Muscle layer of duodenum (tissue), 2 donors: ENCODE measurements at regions not wholly inside any gene's neighbourhood (a gene's known extent, or its start where the extent isn't known, plus 50 kb on each side); places are given as distances from the start of the nearest gene placed in this dataset.

ENCODE experiments used
- H3K27ac ChIP-seq: one replicate; pipeline ENCODE4 v1.7.0; 2013; ENCODE audit warnings: mild to moderate bottlenecking, low read length
- H3K27me3 ChIP-seq: one replicate; pipeline ENCODE4 v1.7.0; 2013; ENCODE audit warnings: low read depth, mild to moderate bottlenecking, control low read depth, low read length
- H3K36me3 ChIP-seq, 2 donors: one replicate each; pipeline ENCODE4 v1.7.0; 2013; ENCODE audit warnings: low read length in 2 of 2, control low read depth in 1 of 2, mild to moderate bottlenecking in 1 of 2; ENCODE audit not compliant: insufficient read depth in 2 of 2, control insufficient read depth in 1 of 2
- H3K4me1 ChIP-seq, 2 donors: one replicate each; pipeline ENCODE4 v1.7.0; 2013; ENCODE audit warnings: low read length in 2 of 2, mild to moderate bottlenecking in 2 of 2, control low read depth in 1 of 2, moderate library complexity in 1 of 2; ENCODE audit not compliant: insufficient read depth in 2 of 2, control insufficient read depth in 1 of 2
- H3K4me3 ChIP-seq, 2 donors: one replicate each; pipeline ENCODE4 v1.7.0; 2013; ENCODE audit warnings: low read length in 2 of 2, low read depth in 1 of 2, mild to moderate bottlenecking in 1 of 2
- H3K9me3 ChIP-seq, 2 donors: one replicate each; pipeline ENCODE4 v1.7.0; 2013; ENCODE audit warnings: low read length in 2 of 2, control low read depth in 1 of 2, mild to moderate bottlenecking in 1 of 2; ENCODE audit not compliant: control insufficient read depth in 1 of 2
- donor health status: healthy.

- no peaks in the 10 kb centered on the region for H3K4me1 ChIP-seq
- H3K27me3 ChIP-seq: no peaks in the 10 kb centered on the region
- H3K36me3 ChIP-seq: no peaks in the 10 kb centered on the region
- no peak overlapping the region for H3K27ac ChIP-seq
- no peaks in the 10 kb centered on the region for H3K9me3 ChIP-seq
- H3K4me3 ChIP-seq: no peak overlapping the region
Observed at GRCh38 chr21:24824209-24824608, 783.1 kb downstream of the MRPL39 start.

GRCh38 chr21:24823247-24823646, 784.0 kb downstream of the MRPL39 start:
- Histone ChIP-seq H3K27ac (no peak overlapping the region), H3K36me3 (no peaks in the 10 kb centered on the region), H3K9me3 (no peaks in the 10 kb centered on the region), H3K4me3 (no peak overlapping the region), H3K4me1 (no peaks in the 10 kb centered on the region), H3K27me3 (no peaks in the 10 kb centered on the region)

- H3K36me3 ChIP-seq: no peaks in the 10 kb centered on the region
- H3K4me3 ChIP-seq: no peak overlapping the region
- H3K9me3 ChIP-seq: no peaks in the 10 kb centered on the region
- no peak overlapping the region for H3K27ac ChIP-seq
- no peaks in the 10 kb centered on the region for H3K4me1 ChIP-seq
- no peaks in the 10 kb centered on the region for H3K27me3 ChIP-seq
Observed at GRCh38 chr21:24785033-24785432, 822.2 kb downstream of the MRPL39 start.

- Histone ChIP-seq H3K27me3 (no peaks in the 10 kb centered on the region), H3K9me3 (no peaks in the 10 kb centered on the region), H3K4me3 (no peak overlapping the region), H3K4me1 (no peaks in the 10 kb centered on the region), H3K36me3 (no peaks in the 10 kb centered on the region), H3K27ac (no peak overlapping the region)
Observed at GRCh38 chr21:24781146-24781545, 826.1 kb downstream of the MRPL39 start.

- H3K36me3 ChIP-seq: no peaks in the 10 kb centered on the region
- no peaks in the 10 kb centered on the region for H3K4me1 ChIP-seq
- no peak overlapping the region for H3K27ac ChIP-seq
- no peaks in the 10 kb centered on the region for H3K27me3 ChIP-seq
- no peaks in the 10 kb centered on the region for H3K9me3 ChIP-seq
- no peak overlapping the region for H3K4me3 ChIP-seq
Observed at GRCh38 chr21:24759348-24760075, 847.8 kb downstream of the MRPL39 start.

- H3K4me1 ChIP-seq: no peaks in the 10 kb centered on the region
- peaks cover 0 to 3% of the 10 kb centered on the region in 2 donors for H3K9me3 ChIP-seq
- H3K27ac ChIP-seq: no peak overlapping the region
- no peaks in the 10 kb centered on the region for H3K27me3 ChIP-seq
- H3K36me3 ChIP-seq: no peaks in the 10 kb centered on the region
- H3K4me3 ChIP-seq: no peak overlapping the region
Observed at GRCh38 chr21:24738063-24738462, 869.2 kb downstream of the MRPL39 start.

GRCh38 chr21:24737296-24737850, 869.9 kb downstream of the MRPL39 start:
- peaks cover 0 to 3% of the 10 kb centered on the region in 2 donors for H3K9me3 ChIP-seq
- H3K27me3 ChIP-seq: no peaks in the 10 kb centered on the region
- H3K4me3 ChIP-seq: no peak overlapping the region
- H3K36me3 ChIP-seq: no peaks in the 10 kb centered on the region
- H3K27ac ChIP-seq: no peak overlapping the region
- no peaks in the 10 kb centered on the region for H3K4me1 ChIP-seq

GRCh38 chr21:24730661-24731060, 876.6 kb downstream of the MRPL39 start:
- H3K4me1 ChIP-seq: no peaks in the 10 kb centered on the region
- no peak overlapping the region for H3K4me3 ChIP-seq
- H3K27me3 ChIP-seq: no peaks in the 10 kb centered on the region
- no peaks in the 10 kb centered on the region for H3K36me3 ChIP-seq
- no peak overlapping the region for H3K27ac ChIP-seq
- peaks cover 0 to 1% of the 10 kb centered on the region in 2 donors for H3K9me3 ChIP-seq

- Histone ChIP-seq H3K27me3 (no peaks in the 10 kb centered on the region), H3K4me1 (no peaks in the 10 kb centered on the region), H3K27ac (no peak overlapping the region), H3K36me3 (no peaks in the 10 kb centered on the region), H3K4me3 (no peak overlapping the region), H3K9me3 (no peaks in the 10 kb centered on the region)
Observed at GRCh38 chr21:24729568-24729967, 877.7 kb downstream of the MRPL39 start.

GRCh38 chr21:24727803-24728440, 879.4 kb downstream of the MRPL39 start:
- no peak overlapping the region for H3K4me3 ChIP-seq
- H3K27me3 ChIP-seq: no peaks in the 10 kb centered on the region
- H3K9me3 ChIP-seq: no peaks in the 10 kb centered on the region
- no peaks in the 10 kb centered on the region for H3K4me1 ChIP-seq
- no peak overlapping the region for H3K27ac ChIP-seq
- H3K36me3 ChIP-seq: no peaks in the 10 kb centered on the region

GRCh38 chr21:24716281-24716918, 890.9 kb downstream of the MRPL39 start:
- H3K4me1 ChIP-seq: no peaks in the 10 kb centered on the region
- no peaks in the 10 kb centered on the region for H3K27me3 ChIP-seq
- no peak overlapping the region for H3K4me3 ChIP-seq
- no peak overlapping the region for H3K27ac ChIP-seq
- H3K36me3 ChIP-seq: no peaks in the 10 kb centered on the region
- no peaks in the 10 kb centered on the region for H3K9me3 ChIP-seq
